D341Med (cell line): ENCODE measurements at regions not wholly inside any gene's neighbourhood (a gene's known extent, or its start where the extent isn't known, plus 50 kb on each side); places are given as distances from the start of the nearest gene placed in this dataset.
"Not testable (repeated sequence)": the region's sequence is repeated elsewhere in the genome, so short reads cannot be mapped to it uniquely, and the experiment has no call there.

Experiments
- DNase-seq: peaks from one replicate; pipeline ENCODE4 v3.0.0; 2012; ENCODE audit warnings: low spot score

DNA sequence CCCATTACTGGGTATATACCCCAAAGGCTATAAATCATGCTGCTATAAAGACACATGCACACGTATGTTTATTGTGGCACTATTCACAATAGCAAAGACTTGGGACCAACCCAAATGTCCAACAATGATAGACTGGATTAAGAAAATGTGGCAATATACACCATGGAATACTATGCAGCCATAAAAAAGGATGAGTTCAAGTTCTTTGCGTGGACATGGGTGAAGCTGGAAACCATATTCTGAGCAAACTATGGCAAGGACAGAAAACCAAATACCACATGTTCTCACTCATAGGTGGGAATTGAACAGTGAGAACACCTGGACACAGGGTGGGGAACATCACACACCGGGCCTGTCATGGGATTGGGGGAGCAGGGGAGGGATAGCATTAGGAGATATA lies 54.4 kb upstream of the MUCL1 start:
- DNase-seq: not testable (repeated sequence)

DNA sequence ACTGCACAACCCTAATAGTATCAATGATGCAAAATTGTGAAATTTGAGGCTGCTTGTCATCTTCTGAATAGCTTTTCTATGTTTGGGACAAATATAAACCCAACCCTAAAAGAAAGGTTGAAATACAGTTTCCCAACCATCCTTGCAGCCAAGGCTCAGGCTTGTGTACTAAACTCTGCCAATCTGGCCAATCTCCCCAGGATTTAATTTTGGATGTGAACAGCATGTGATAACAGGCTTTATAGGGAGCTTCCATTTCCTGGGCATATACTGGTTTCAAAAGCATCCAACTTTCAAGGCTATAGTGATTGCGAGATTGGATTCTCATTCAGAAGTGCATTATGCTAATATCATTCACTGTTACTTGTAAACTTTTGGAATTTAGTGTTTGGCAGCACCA lies 55.7 kb upstream of the MUCL1 start:
- DNase-seq: no peak

DNA sequence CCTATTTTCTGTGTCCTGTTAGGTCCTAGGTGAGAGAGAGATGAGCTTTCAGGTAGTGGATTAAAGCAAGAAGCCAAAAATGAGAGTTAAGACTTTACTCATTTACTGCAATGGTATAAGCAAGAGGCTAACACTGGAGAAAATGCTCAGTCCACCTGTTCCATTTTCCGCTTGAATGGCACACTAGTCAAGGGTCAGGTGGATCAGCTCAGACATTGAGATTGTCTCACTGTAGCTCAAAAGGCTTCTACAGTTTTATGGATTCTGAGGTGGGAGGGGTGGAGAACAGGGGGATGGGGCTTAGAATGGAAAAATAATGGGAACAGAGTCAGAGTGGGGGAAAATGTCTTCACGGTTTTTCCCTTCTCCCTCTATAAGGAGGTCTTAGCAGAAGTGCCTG lies 57.3 kb upstream of the MUCL1 start:
- DNase-seq: no peak

DNA sequence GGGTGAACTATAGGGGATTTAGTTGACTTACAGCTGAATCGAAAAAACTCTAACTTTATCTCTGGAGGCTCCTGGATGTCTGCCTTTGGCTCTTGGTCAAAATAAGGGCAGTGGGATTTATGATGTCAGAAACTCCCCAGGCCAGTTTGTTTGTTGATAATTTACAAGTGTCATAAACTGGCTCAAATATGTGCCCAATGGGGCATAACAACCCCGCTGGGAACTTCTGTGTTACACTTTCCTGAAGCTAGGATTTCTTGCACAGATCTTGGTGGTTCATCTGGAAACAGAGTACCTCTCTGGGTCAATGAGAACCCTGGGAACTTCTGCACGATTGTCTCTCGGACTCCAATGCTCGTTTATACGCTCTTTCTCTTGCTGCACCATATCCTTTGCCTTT lies 58.7 kb upstream of the MUCL1 start:
- no peak for DNase-seq

DNA sequence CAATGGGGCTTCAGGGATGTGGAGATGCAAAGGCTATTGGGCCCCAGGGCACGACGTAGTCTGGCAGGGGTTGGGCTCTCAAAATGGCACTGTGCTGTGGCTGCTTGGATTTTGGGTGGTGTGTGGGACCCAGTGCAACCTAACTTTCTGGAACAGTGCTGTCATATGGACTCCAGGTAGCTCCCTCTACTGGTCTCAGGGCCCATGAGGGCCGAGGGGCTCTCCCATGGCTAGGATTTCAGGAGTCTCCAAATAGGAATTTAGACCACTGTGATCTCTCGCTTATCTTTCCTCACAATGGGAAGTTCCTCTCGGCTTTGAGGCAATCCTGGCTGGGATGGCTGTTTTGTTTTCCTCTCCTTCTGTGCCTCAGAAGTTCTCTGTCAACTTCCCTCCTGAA lies 68.2 kb upstream of the MUCL1 start:
- DNase-seq: no peak

DNA sequence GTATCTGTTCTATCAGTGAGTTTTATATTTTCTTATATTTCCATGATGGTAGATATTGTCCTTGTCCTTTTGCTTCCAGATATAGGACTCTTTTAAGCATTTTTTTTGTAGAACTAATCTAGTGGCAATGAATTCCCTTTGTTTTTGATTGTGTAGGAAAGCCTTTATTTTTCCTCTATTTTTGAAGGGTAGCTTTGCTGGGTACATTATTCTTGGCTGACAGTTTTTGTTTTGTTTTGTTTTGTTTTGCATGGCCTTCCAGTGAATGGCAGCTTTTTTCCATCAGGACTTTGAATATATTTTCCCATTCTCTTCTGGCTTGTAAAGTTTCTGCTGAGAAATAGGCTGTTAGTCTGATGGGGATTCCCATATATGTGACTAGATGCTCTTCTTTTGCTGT lies 70.2 kb upstream of the MUCL1 start:
- no peak for DNase-seq

DNA sequence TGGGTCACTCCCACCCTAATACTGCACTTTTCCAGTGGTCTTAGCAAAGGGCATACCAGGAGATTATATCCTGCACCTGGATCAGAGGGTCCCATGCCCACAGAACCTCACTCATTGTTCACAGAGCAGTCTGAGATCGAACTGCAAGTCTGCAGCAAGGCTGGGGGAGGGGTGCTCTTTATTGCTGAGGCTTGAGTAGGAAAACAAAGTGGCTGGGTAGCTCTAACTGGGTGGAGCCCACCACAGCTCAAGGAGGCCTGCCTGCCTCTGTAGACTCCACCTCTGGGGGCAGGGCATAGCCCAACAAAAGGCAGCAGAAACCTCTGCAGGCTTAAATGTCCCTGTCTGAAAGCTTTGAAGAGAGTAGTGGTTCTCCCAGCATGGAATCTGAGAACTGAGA lies 77.3 kb upstream of the MUCL1 start:
- not testable (repeated sequence) for DNase-seq

DNA sequence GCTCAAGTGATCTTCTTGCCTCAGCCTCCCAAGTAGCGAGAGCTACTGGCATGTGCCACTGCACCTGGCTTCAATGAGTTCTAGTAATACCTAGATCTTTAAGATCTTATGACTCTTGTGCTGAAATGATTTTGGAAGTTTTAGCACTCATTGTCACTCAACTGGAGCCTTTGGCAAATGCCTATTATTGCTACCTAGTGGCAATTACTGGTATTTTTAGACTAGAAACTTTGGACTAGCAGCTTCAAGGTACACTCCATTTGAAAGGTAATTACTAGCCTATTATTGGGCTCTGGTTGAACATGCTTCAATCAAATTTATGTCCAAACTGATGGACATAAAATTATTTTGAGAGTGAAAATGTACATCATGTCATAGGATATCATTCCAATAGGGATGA lies 80.7 kb upstream of the MUCL1 start:
- DNase-seq: no peak

DNA sequence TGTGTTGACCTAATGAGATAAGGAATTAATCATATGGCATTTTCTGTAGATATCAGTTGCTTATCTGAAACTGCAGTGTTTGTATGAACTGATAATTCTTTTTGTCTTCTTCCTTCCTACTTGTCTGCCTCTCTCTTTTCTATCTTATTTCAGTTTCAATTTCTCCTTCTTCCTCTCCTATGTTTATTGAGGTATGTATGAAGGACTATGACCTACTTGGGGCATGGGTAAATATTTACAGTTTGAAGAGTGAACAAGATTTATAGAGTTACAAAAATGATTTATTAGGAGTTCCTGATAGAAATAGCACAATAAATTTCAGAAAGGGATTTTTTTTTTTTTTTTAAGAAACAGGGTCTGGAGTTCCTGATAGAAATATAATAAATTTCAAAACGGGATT lies 88.7 kb upstream of the MUCL1 start:
- DNase-seq: no peak

DNA sequence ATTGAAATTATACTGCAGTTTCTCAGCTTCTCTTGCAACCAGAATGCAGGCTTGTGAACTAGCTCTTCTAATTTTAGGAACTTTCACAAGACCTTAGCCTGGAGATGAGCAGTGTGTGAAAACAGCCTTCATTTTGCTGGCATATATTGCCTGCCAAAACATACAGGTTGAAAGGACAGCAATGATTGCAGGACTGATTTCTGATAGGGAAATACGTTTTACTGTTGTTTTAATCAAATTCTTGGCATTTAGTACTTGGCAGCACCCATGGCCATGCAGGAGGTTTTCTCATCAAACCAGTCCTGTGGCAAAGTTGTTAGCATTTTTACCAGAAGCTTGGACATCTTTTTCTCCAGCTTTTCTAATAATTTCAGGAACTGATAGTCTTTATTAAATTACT lies 91.9 kb upstream of the MUCL1 start:
- no peak for DNase-seq

DNA sequence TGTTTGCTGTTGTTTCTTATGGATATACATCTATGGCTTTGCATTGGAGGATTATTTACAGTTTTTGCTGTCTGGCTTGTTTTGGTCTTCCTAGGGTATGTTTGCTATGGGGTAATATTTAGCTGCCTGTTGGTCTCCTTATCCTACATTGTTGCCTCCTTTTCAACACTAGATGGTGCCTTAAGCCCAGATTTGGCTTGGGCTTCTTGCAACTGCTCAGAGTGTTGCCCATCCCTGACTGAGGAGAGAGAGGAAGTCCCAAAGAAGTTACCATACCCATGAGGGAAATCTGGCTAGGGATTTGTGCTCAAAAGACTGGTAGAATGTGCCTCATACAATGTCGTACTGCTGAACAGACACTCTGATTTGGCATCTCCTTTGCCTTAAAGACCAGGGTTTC lies 94.6 kb upstream of the MUCL1 start:
- peak; percentile 34 for DNase-seq

DNA sequence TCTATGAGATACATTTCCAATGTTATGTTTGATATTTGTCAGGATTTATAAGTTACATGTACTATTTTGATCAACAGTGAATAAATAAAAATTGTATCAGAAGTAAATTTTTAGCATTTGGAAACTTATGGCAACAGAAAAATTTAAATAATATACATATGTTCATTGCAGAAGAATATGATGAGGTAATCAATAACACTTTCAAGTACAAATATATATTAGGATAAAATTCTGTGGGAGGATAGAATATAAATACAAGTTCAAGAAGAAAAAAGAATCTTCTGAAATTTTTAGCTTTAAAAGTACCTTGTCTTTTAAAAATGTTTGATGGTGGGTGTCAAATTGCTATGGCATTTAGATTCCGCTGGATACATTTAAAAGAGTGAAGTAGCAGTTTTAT lies 102.8 kb upstream of the MUCL1 start:
- DNase-seq: no peak

DNA sequence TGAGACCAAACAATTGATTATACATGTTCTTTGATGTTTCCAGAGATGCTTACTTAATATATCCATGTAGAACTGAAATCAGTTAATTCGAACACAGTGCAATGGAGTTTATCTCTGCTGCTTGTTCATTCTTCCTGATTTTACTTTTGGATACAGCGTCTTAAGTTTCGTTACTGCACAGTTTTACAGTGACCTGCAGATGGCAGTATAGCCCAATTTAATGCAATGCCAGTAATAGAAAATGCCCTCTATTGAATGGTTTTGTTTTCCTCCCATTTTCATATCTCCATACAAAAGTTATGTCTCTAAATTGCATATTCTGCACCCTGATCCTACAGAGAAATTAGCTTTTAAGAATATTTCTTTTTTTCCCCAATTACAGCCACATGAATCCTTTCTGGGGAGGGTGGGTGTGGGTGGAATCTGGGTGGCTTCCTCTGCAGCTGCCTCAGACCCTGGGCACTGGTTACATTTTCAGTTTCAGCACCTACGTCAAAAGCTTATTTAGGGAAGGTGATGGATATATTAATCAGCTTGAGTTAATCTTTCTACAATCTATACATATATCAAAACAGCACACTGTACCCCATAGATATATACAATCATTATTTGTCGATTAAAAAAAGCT lies 101.1 kb upstream of the DCD start:
- DNase-seq: peak; percentile 49

DNA sequence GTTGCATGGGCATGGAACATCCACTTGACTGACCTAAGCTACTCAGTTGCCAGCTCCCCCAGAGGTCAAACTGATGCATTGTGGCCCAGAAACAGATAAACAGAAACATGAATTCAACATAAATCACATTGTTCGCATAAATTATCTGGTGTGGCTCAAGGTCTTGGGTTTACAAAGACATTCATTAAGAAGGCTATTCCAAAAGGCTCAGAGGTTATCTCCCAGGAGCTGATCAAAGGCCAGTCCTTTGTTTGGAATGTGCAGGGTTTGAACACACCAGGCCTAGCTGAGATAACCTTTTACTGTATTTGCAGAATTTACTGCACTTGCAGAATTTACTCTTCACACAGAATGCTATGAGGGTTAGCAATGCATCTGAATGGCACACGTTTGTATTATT lies 96.4 kb upstream of the DCD start:
- DNase-seq: no peak

DNA sequence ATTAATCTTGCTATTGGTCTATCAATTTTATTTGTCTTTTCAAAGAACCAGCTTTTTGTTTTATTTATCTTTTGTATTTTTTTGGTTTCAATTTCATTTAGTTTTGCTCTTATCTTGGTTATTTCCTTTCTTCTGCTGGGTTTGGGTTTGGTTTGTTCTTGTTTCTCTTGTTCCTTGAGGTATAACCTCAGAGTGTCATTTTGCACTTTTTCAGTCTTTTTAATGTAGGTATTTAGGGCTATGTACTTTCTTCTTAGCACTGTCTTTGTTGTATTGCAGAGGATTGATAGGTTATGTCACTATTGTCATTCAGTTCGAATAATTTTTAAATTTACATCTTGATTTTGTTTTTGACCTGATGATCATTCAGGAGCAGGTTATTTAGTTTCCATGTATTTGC lies 92.7 kb upstream of the DCD start:
- DNase-seq: no peak

DNA sequence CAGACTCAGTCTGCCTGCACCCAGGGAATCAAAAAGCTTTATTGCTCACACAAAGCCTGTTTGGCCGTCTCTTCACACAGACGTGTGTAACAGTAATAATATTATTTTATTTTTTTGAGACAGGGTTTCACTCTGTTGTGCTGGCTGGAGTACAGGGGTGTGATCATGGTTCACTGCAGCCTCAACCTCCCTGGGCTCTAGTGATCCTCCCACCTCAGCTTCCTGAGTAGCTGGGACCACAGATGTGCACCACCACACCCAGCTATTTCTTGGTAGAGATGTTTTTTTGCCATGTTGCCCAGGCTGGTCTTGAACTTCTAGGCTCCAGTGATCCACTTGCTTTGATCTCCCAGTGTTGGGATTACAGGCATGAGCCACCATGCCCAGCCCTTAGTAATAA lies 88.4 kb upstream of the DCD start:
- no peak for DNase-seq

DNA sequence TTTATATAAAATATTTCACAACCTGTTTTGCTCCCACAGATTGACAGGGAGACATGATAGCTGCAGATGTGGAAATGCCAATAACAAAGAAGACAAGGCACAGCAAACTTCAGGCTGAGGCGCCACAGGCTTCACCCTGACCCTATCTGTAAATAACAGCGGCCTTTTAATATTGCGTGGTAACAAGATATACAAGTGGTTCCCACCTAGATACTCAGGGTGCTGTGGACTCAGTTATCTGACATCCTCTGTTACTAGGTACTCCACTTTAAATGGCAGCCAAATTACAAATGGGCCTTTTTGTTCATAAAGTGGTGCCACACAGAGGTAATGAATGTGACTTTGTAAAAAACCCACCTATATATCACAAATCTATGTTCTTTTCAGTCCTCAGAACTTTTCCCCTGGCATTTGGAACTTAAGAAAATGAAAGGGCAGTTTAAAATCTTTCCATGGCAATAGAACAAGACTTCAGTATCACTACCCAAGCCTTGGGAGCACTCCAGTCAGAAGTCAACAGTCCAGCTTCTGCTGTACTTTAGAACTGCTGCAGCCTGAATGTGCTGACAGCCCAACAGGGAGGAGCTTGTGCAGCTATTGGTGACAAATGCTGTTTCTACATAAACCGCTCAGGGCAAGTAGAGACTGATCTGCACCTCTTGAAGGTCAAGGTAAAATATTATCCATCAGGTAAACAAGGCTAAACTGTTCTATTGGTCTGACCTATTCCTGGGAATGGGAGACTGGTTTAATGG lies 86.2 kb upstream of the DCD start:
- DNase-seq: no peak

DNA sequence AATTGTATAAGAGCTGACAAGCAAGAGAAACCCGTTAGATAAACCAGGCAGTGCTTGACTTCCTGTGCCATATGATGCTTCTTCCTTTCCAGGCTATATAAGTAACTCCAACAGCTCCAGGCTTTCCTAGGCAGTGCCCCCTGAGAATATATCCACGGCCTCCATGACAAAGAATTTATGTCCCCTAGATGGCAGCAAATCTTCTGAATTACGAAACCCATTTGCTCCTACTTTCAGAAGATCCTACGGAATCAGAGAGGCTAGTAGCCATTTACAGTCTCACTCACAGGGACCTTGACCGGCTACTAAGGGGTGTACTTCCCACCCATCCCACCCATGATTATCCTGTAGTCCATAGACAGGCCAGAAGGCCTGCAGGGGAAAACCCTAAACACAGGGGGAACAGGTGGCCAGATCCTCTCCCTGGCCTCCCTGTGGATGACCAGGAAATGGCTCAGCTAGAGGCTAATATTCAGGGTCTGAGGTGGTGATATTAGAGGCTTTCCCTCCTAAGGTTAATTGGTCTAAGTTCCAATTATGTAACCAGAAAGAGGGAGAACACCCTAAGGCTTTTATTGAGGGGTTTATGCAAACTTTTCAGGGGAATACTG lies 77.2 kb upstream of the DCD start:
- peak; percentile 50 for DNase-seq

DNA sequence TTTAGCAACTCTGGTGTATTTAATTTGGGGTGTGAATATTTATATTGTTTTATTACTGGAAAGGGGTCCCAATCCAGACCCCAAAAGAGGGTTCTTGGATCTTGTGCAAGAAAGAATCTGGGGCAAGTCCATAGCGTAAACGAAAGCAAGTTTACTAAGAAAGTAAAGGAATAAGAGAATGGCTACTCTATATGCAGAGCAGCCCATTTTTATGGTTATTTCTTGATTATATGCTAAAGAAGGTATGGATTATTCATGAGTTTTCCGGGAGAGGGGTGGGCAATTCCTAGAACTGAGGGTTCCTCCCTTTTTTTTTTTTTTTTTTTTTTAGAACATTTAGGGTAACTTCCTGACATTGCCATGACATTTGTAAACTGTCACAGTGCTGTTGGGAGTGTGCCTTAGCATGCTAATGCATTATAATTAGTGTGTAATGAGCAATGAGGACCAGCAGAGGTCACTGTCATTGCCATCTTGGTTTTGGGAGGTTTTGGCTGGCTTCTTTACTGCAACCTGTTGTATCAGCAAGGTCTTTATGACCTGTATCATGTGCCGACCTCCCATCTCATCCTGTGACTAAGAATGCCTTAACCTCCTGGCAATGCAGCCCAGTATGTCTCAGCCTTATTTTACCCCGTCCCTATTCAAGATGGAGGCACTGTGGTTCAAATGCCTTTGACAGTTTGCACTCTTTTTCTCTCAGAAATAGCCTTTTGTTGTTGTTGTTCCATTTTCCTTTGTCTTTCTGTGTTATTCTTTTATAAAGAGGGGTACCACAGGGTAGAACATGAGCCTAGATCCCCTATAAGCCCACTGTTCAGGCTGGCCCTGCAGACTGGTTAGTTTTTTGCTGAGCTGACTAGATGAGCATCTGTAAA lies 75.5 kb upstream of the DCD start:
- DNase-seq: no peak

DNA sequence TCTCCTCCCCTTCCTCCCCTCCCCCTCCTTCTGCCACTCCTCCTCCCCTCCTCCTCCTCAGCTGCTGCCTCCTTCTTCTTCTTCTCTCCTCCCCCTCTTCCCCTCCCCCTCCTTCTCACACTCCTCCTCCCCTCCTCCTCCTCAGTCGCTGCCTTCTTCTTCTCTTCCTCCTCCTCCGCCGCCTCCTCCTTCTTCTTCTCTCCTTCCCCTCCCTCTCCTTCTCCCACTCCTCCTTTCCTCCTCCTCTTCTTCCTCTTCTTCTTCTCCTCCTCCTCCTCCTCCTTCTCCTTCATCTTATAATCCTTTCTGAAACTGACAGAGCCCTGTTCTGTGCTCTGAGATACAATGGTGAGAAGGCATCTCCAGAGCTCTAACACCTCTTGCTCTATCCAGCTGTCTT lies 73.1 kb upstream of the DCD start:
- DNase-seq: no peak

DNA sequence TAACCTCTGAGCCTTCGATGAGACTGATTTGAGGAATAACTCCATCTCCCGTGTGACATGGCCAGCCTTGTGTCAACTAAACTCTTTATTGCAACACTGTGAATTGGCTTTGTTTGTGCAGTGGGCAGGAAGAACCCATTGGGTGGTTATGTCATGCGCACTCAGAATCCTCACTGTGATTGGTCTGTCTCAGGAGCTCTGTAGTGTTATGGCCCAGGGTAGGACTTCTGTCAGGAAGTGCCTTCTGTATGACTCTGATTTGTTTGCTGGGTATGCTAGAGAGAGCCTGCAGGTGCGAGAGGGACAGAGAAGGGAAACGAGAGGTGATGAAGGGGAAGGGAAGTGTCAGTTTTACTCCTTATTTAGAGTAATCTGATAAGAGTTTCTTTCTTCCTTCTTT lies 71.5 kb upstream of the DCD start:
- no peak for DNase-seq

DNA sequence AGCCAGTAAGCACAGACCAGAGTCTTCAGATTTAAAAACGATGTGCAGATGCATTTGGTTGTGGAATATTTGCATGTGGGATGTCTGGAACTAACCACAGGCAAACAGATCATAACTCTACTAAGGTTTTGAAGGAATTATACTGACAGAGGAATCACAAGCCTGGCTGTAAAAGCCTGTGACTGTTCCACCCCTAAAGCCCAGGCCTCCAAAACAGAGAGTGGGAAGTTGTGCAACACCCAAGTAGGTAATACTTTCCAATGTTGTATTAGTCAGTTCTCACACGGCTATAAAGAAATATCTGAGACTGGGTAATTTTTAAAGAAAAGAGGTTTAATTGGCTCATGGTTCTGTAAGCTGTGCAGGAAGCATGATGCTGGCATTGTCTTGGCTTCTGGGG lies 68.1 kb upstream of the DCD start:
- no peak for DNase-seq

DNA sequence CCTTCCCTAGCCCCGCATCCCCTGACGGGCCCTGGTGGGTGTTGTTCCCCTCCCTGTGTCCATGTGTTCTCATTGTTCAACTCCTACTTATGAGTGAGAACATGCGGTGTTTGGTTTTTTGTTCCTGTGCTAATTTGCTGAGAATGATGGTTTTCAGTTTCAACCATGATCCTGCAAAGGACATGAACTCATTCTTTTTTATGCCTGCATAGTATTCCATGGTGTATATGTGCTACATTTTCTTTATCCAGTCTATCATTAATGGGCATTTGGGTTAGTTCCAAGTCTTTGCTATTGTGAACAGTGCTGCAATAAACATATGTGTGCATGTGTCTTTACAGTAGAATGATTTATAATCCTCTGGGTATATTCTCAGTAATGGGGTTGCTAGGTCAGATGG lies 65.7 kb upstream of the DCD start:
- DNase-seq: not testable (repeated sequence)
